ENCODE measurements at regions not wholly inside any gene's neighbourhood (a gene's known extent, or its start where the extent isn't known, plus 50 kb on each side); places are given as distances from the start of the nearest gene placed in this dataset.
A peak's percentile ranks its signal among the peaks of the same experiment; 100 is the strongest.
"Not testable (repeated sequence)": the region's sequence is repeated elsewhere in the genome, so short reads cannot be mapped to it uniquely, and the experiment has no call there.

DNA sequence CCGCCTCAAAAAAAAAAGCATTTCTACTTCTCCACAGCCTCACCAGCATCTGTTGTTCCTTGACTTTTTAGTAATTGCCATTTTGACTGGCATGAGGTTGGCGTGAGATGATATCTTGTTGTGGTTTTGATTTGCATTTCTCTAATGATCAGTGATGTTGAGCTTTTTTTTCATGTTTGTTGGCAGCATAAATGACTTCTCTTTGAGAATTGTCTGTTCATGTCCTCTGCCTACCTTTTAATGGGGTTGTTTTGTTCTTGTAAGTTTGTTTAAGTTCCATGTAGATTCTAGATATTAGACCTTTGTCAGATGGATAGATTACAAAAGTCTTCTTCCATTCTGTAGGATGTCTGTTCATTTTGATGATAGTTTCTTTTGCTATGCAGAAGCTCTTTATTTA lies 182.9 kb downstream of the FOXG1 start:
- no peak for DNase-seq

DNA sequence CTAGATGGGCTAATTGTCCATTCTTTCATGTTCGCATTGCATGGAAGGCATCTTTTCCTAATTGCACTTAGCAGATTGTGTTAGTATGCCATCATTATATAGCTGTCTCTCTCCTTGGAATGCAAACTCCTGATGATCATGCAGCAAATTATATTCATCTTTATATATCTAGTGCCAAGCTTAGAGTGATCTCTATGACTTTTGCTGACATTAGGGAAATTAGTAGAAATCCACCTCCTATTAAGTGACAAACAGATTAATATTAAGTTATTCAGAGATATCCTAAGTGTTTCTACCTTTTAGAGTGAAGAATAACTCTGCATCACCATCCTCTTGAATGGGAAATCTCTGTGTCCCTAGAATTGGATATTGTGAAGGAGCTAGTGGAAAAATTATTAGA lies 185.6 kb downstream of the FOXG1 start:
- DNase-seq: no peak

DNA sequence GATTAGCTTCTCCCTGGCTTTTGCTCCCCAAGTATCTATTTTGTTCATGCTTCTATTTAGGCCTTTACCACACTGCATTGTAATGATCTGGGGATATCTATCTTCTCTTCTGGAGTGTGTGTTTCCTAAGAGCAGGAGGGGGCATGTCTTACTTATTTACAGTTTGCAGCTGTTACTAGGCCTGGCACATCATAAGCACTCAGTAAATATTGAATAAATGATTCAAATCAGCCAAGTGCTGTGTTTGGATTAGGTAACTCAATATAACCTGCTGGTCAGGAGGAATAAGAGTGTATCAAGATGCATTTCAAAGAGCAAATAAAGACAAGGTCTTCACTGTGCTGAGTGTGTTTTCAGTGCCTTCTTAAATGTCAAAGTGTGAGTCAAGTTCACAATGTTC lies 186.1 kb downstream of the FOXG1 start:
- DNase-seq: no peak

DNA sequence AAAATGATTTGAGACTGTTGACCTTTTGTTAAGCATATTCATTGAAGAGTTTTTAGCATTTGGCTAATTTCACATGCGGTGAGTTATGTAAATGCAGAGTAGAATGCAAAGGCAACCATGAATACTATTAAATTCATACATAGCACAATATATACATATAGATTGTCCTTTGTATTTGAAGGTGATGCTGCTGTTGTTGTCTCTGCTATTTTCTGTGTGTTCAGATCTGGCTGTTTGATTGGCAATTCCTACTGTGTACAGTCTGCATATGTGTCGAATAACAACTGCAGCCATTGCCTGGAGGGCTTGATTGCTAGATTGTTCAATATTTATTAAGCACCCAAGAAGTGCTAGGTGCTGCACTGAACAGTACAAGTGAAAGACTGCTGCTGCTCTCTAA lies 187.4 kb downstream of the FOXG1 start:
- DNase-seq: no peak

DNA sequence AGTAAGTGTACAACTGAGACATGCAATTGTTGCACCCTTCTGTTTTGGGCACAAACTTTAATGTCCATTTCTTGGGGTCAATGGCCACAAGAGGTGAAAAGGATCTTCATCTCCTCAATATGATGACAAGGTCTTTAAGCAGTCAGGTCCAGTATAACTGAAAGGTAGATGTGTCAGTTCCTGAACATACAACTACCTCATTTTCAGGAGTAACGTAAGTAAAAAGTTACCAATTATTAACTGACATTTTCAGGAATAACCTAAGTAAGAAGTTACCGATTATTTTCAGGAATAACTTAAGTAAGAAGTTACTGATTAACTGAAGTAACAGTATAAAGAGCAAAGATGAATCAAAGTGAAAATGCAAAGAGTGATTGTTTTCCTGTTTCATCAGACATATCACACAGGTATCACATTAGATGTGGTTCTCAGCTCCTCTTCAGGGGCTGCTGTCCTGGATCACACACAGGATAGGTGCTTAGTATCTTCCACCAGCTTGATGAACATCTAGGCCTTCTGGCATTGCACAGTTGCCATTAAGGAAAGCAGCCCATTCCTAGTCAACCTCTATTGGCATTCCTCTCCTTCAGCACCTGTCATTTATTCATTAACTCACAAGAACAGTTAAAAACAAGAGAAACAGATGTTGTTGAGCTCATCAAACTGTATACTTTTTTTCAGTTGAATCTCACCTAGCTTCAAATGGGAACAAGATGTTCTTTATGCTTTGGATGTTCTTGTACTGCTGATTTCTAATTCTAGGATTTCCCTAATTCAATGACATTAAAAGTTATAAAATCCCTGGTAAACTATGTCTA lies 200.0 kb downstream of the FOXG1 start:
- no peak for DNase-seq

DNA sequence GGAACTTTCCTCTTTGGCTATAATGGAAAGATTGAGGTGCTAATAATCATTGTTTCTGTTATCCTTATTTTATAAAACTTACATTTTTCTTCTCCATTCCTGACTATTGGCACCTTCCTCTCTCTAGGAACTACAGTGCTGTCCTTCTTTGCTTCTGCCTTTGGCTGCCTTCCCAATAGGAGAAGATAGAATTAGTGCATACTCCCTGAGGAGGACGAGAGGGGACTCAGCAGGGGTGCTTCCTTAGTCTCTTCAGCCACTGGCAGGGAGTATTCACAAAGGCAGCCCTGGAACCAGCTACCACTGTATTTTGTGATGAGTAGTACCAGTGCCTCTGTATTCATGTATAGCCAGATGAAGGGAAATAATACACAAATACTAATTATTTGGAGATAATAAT lies 208.5 kb downstream of the FOXG1 start:
- no peak for DNase-seq

DNA sequence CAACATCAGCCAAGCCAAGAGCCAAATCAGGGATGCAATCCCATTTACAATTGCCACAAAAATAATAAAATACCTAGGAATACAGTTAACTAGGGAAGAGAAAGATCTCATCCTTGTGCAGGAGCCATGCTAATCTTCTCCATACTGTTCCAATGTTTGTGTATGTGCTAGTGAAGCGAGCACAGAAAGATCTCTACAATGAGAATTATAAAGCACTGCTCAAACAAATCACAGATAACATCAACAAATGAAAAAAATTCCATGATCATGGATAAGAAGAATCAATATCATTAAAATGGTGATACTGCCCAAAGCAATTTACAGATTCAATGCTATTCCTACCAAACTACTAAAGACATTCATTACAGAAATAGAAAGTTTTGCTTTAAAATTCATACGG lies 215.6 kb downstream of the FOXG1 start:
- DNase-seq: no peak

DNA sequence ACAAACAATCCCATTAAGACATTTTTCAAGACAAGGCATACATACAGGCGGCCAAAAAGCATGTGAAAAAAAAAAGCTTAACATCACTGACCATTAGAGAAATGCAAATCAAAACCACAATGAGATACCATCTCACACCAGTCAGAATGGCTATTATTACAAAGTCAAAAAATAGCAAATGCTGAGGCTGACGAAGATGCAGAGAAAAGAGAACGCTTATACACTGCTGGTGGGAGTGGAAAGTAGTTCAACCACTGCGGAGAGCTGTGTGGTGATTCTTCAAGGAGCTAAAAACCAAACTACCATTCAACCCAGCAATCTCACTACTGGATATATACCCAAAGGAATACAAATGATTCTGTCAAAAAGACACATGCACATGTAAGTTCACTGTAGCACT lies 216.7 kb downstream of the FOXG1 start:
- no peak for DNase-seq

DNA sequence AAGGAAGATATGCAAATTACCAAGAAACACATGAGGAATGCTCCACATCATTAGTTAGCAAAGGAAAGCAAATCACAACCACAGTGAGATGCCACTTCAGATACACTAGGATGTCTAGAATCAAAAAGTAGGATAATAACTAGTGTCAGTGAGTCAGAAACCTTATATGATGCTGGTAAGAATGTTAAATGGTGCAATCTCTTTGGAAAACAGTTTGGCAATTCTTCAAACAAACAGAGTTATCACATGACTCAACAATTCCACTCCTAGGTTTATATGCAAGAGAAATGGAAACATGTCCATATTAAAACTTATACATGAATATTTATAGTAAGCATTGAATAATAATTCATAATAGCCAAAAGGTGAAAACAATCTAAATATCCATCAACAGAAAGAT lies 220.9 kb downstream of the FOXG1 start:
- DNase-seq: no peak

DNA sequence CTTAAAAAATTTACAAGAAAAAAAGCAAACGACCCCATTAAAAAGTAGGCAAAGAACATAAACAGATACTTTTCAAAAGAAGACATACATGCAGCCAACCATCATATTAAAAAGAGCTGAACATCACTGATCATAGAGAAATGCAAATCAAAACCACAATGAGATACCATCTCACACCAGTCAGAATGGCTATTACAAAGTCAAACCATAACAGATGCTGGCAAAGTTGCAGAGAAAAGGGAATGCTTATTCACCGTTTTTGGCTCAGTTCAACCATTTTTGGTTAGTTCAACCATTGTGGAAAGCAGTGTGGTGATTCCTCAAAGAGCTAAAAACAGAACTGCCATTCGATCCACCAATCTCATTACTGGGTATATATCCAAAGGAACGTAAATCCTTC lies 230.6 kb downstream of the FOXG1 start:
- DNase-seq: not testable (repeated sequence)

DNA sequence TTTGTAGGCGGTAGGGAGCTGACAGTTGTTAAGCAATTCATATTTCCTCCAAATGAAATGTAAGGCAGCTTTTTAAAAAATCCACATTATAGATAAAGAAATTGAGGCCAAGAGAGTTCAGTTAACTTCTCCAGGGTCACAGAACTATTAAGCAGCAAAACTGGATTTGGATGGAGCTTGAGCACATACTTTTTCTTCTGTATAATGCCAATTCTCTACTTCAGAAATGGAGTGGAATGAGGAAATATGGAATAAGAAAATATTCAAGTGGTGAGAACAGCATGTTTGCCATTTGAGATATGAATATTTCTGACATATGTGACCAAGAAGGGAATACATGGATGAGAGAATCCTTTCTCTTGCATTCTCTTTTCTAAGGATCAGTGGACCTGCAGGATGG lies 233.1 kb downstream of the FOXG1 start:
- DNase-seq: no peak

DNA sequence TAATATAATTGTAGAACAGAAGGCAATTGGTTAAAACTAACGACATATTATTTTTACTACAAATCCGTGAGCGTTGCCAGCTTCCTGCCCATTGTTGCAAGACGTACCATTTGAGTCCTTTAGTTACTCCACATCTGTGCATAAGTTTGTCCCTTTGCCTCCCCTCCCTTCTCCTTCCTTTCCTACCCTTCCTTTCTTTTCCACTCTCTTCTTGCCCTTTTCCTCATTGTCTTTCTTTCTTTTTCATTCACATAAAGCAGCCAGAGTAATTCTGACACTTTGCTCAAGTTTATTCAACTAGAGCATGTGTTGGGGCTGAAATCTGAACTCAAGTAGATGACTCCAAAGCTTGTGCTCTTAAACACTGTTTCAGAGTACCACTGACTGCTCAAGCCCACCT lies 239.1 kb downstream of the FOXG1 start:
- no peak for DNase-seq

DNA sequence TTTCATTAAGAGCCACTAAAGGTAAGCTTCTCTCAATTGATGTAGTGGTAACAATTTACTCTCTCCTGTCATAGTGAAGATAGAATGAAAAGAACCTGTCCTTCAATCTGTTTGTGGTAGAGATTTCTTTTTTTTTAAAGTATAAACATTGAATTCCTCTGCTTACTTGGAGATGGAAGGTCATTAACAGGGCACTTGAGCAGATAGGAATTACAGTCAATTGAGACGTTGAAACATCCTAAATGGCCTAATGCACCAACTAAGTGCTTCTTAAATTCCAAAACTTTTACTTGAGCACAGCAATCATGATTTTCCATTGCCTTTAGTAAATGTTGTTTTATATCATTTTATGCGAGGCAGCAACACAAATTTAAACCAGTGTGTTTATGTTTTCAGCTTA lies 241.4 kb downstream of the FOXG1 start:
- no peak for DNase-seq

DNA sequence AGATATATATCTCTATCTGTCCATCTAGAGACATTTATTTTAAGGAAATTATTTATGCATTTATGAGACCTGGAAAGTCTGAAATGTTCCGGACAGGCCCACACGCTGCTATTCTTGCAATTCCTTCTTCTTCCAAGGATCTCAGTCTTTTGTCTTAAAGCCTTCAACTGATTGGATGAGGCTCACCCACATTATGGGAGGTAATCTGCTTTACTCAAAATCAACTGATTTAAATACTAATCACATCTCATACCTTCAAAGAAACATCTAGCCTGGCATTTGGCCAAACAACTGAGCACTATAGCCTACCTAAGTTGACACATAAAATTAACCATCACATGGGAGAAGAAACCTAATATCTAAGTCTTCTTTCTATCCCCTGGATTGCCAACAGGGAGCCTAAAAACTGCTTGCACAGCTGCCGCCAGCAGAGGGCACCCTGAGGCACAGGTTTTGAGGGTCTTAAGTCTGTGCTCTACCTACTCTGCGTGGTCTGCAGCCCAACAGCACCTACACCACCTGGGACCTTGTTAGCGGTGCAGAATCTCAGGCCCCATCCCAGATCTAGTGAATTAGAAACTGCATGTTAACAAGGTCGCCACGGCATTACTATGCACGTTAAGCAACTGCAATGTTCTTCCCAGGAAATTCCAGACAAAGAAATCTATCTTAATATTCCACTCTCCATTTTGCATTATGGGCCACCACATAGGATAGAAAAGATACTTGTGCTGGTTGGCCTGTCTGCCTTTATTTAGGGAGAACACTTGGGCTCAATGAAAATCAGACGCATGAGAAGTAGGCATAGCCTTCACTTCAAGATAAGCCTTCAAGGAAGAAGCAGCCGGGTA lies 249.7 kb downstream of the FOXG1 start:
- peak; percentile 26 for DNase-seq

DNA sequence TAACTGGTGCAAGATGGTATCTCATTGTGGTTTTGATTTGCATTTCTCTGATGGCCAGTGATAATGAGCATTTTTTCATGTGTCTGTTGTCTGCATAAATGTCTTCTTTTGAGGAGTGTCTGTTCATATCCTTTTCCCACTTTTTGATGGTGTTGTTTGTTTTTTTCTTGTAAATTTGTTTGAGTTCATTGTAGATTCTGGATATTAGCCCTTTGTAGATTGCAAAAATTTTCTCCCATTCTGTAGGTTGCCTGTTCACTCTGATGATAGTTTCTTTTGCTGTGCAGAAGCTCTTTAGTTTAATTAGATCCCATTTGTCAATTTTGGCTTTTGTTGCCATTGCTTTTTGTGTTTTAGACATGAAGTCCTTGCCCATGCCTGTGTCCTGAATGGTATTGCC lies 256.9 kb downstream of the FOXG1 start:
- not testable (repeated sequence) for DNase-seq

DNA sequence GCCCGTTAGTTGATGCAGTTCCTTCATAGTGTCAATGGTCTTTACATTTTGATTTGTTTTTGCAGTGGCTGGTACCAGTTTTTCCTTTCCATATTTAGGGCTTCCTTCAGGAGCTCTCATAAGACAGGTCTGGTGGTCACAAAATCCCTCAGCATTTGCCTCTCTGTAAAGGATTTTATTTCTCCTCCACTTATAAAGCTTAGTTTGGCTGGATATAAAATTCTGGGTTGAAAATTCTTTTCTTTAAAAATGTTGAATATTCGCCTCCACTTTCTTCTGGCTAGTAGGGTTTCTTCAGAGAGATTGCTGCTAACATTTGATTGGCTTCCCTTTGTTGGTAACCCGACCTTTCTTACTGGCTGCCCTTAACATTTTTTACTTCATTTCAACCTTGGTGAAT lies 260.9 kb downstream of the FOXG1 start:
- not testable (repeated sequence) for DNase-seq

DNA sequence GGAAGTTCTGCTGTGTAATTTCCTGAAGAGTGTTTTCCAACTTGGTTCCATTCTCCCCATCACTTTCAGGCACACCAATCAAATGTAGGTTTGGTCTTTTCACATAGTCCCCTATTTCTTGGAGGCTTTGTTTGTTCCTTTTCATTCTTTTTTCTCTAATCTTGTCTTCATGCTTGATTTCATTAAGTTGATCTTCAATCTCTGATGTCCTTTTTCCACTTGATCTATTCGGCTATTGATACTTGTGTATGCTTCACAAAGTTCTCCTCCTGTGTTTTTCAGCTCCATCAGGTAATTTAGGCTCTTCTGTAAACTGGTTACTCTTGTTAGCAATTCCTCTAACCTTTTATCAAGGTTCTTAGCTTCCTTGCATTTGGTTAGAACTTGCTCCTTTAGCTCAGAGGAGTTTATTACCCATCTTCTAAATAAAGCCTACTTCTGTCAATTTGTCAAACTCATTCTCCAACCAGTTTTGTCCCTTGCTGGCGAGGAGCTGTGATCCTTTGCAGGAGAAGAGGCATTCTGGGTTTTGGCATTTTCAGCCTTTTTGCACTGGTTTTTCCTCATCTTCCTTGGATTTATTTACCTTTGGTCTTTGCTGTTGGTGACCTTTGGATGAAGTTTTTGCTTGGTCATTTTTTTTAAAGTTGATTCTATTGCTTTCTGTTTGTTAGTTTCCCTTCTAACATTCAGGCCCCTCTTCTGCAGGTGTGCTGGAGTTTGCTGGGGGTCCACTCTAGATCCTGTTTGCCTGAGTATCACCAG lies 261.5 kb downstream of the FOXG1 start:
- DNase-seq: not testable (repeated sequence)

DNA sequence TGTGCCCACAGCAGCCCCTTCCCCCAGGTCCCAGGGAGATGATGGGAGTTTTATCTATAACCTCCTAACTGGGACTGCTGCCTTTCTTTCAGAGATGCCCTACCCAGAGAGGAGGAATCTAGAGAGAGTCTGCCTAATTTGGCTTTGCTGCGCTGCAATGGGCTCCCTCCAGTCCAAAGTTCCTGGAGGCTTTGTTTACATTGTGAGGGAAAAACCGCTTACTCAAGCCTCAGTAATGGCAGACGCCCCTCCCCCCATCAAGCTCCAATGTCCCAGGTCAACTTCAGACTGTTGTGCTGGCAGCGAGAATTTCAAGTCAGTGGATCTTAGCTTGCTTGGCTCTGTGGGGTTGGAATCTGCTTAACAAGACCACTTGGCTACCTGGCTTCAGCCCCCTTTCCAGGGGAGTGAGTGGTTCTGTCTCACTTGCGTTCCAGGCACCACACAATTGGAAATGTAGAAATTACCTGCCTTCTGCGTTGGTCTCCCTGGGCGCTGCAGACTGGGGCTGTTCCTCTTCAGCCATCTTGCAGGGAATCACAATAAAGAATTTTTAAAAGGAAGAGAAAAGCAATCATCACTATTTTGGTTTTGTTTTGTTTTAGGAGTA lies 262.5 kb downstream of the FOXG1 start:
- peak; percentile 12 for DNase-seq

DNA sequence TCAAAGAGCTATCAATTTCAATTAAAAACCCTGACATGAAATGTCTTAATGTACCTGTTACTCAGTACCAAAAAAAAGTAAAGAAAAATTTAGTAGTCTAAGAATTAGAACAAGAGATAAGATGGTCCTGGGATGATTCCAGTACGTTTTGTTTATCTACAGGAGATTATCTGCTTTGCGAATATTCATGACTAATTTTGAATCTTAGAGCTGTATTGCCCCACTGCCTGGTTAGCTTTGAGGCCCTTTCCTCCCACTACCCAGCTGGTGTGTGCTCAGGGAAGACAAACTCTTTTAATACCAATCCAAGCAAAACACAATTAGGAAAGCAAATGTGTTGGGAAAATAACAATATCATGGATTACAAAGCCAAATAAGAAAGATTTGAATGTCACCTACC lies 263.5 kb downstream of the FOXG1 start:
- DNase-seq: no peak

DNA sequence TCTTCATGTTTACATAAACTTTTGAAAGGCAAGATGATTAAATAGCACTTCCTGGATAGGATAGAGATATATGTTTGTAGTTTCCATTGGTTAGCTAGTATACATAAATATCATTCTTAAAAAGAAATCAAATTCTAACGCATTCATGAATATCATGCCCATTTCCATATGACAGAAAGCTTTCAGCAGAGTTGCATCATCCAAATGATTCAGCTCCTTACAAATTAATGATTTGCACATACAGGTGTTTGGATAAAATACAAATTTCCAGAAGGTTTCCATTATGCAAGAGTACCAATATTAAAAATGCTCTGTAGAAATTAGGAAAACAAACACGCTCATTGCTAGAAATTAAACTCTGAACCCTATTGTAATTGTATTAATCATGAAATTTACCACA lies 264.4 kb downstream of the FOXG1 start:
- no peak for DNase-seq

DNA sequence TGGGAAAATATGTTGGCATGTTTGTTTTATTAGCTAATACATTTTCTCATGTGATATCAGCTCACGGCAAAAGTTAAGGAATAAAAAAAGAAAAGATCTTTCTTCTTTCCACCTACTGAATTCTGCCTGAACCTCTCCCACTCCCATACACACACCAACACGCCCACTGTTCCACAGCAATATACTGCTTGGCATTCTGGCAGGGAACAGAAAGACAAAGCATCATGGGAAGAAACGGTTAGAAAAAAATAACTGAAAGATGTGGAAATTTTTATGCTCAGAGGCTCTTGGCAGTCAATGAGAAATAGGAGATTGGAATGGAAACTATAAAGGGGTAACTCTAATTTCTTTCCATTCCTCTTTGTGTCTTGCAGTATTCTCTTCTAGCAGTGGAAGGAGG lies 268.5 kb downstream of the FOXG1 start:
- no peak for DNase-seq

DNA sequence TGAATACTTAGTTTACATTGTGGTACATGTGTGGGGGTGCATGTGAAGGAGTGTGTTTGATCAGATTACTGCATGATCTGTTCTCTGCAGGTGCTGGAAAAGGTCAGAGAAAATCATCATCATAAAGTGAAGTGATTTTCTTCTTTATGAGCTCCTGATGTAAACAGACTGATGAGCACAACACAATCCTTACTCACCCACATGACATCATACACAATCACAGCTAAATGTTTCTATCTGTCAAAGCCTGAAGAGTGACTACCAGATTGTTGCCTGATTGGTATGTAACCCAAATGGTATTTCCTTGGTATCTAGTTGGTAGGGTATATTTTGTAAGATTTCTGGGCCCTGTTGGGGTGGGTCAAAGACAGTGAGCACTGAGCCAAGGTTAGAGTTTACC lies 270.8 kb downstream of the FOXG1 start:
- no peak for DNase-seq

DNA sequence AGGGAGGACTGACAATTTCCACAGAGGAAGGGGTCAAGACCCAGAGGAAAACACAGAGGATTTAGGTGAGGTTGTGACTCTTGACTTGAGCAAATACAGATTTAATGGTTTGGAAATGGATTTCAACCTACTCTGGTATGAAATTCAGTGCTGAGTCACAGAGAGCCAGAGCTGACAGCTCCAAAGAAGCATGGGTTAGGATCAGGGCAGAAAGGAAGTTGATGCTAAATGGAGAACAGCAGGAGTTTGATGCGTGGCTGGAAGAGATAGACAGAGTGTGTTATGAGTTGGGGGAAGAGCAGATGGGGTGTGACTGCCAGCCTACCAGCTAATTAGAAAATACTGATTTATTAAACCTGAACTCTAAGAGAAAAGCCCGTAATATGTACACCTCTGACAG lies 272.6 kb downstream of the FOXG1 start:
- no peak for DNase-seq

Data from fibroblast of skin of scalp (primary cell).